A673 (cell line): ENCODE measurements at regions not wholly inside any gene's neighbourhood (a gene's known extent, or its start where the extent isn't known, plus 50 kb on each side); places are given as distances from the start of the nearest gene placed in this dataset.

ENCODE experiments used
- CTCF ChIP-seq: fragments of 300-800, 200-600 bp; sonication (generic); conservative IDR thresholded peaks from 2 replicates; pipeline ENCODE4 v1.5.1; 2017; ENCODE audit warnings: low read depth, mild to moderate bottlenecking, antibody characterized with exemption, low read length, moderate library complexity, mixed read lengths
- EZH2 ChIP-seq: fragments of 200-600 bp; sonication (generic); IDR thresholded peaks from 2 replicates; pipeline ENCODE4 v1.6.1; 2017; ENCODE audit warnings: borderline replicate concordance, low read depth, mild to moderate bottlenecking, mixed read lengths, antibody characterized with exemption, low read length; ENCODE audit not compliant: poor library complexity, severe bottlenecking

DNA sequence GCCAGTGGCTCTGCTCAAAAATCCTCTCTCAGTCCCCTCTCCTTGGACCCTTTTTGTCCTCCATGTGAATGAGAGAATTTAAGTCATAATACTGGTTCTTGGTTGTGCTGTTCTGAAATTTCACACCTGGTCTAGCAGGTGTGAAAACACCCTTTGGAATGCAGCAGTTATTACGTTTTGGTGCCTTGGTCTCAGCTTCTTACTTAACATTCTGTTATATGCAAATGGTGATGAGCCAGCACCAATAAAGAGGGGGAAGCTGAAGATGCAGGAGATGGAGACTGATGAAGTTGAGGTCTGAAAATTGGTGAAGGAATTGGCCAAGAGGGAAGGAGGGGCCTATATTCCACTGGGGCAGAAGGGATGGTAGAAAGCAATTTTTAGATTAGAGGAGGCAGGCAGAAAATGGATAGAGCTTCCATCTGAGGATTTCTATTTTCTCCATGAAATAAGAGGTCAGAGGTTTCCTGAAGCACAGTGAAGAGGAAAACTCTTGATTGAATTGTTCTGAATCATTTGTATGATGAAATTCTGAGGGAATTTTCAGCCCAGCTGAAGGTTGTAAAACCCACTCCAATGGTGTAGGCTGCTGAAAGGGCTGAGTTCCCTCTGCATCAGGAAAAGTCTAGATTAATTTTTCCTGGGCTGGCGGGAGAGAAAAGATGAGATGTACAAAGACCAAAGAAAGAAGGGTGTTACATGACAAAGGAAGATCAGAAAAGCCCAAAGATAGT lies 94.0 kb upstream of the FAM180A start:
- TF ChIP-seq CTCF (no peak), EZH2 (no peak)
